Panc1 (cell line): ENCODE measurements at regions not wholly inside any gene's neighbourhood (a gene's known extent, or its start where the extent isn't known, plus 50 kb on each side); places are given as distances from the start of the nearest gene placed in this dataset.

Experiments
- ATAC-seq: fragments of 200-7000 bp; cut with Tn5 transposase; 2 replicates; pipeline ENCODE4 v1.9.1; 2020; ENCODE audit warnings: mild to moderate bottlenecking, moderate library complexity
- BruUV-seq: library from RNA; stranded (reverse); fragments of 400-500 nt; replicated peaks from 2 replicates; lab custom pipeline; 2021; lab: Mats Ljungman, UMichigan
- CTCF ChIA-PET: fragments of 300-600 bp; sonication (Branson Sonifier 250); formaldehyde crosslinking; loops from one replicate; lab custom pipeline; 2022; ENCODE audit warnings: antibody characterized with exemption; lab: Charles Lee
- POLR2A ChIA-PET: fragments of 300-600 bp; sonication (Branson Sonifier 250); formaldehyde crosslinking; loops from one replicate; lab custom pipeline; 2022; ENCODE audit warnings: antibody characterized with exemption; lab: Charles Lee
- DNase-seq: peaks from one replicate; pipeline ENCODE4 v3.0.0-alpha.2; 2010; ENCODE audit warnings: low read depth, low spot score
- H3K27ac ChIP-seq: 2 replicates; pipeline ENCODE4 v1.5.1; 2011; ENCODE audit warnings: mild to moderate bottlenecking, low read length, inconsistent platforms
- H3K27me3 ChIP-seq: fragments of 200-500 bp; sonication (Bioruptor generic); 2 replicates; pipeline ENCODE4 v1.6.0; 2014; ENCODE audit warnings: low read length, inconsistent platforms; ENCODE audit not compliant: control insufficient read depth, insufficient read depth
- H3K36me3 ChIP-seq: fragments of 200-500 bp; sonication (Bioruptor generic); 2 replicates; pipeline ENCODE4 v1.5.1; 2014; ENCODE audit warnings: inconsistent platforms, mild to moderate bottlenecking, low read length, moderate library complexity; ENCODE audit not compliant: control insufficient read depth, insufficient read depth
- H3K4me1 ChIP-seq: 2 replicates; pipeline ENCODE4 v1.5.1; 2011; ENCODE audit warnings: inconsistent platforms, mild to moderate bottlenecking, low read length, moderate library complexity; ENCODE audit not compliant: control insufficient read depth, insufficient read depth
- H3K4me3 ChIP-seq, 2 experiments: 2 replicates each; pipeline ENCODE4 v1.5.1; 2011 to 2012; ENCODE audit warnings: low read depth in 2 of 2, low read length in 2 of 2, mild to moderate bottlenecking in 2 of 2, inconsistent platforms in 1 of 2, moderate library complexity in 1 of 2
- H3K9me3 ChIP-seq: fragments of 200-500 bp; sonication (Bioruptor generic); 2 replicates; pipeline ENCODE4 v1.5.1; 2014; ENCODE audit warnings: low read depth, mild to moderate bottlenecking, inconsistent platforms, low read length, moderate library complexity; ENCODE audit not compliant: control insufficient read depth, insufficient read depth
- CTCF ChIP-seq: fragments of 450-650 bp; IDR thresholded peaks from 2 replicates; pipeline ENCODE4 v1.5.1; 2017; ENCODE audit warnings: mild to moderate bottlenecking
- POLR2AphosphoS5 ChIP-seq: IDR thresholded peaks from 2 replicates; pipeline ENCODE4 v1.6.1; 2012; ENCODE audit warnings: mild to moderate bottlenecking, low read depth, low read length, moderate library complexity
- SIN3A ChIP-seq: IDR thresholded peaks from 2 replicates; pipeline ENCODE4 v1.6.1; 2012; ENCODE audit warnings: low read depth, mild to moderate bottlenecking, low read length, moderate library complexity, borderline replicate concordance; ENCODE audit not compliant: insufficient read depth
- TCF7L2 ChIP-seq: IDR thresholded peaks from 2 replicates; pipeline ENCODE4 v1.6.1; 2011; ENCODE audit warnings: mild to moderate bottlenecking, low read depth, low read length, inconsistent platforms
- in situ Hi-C: cut with HindIII; loops from 2 replicates; pipeline ENCODE4 v1.10.0; 2016; ENCODE audit warnings: low sequenced_read_pairs, low pct_unique_long_range_greater_than_20kb
- intact Hi-C: fragments of 100-400 bp; cut with micrococcal nuclease; formaldehyde crosslinking; loops from one replicate; pipeline ENCODE4 v1.10.0; 2022; ENCODE audit not compliant: unreplicated experiment
- TF ChIP-seq, protein P1 (sequence below), 2 experiments: IDR thresholded peaks; 2 replicates each; pipeline ENCODE4 v1.6.1; 2011 to 2012; ENCODE audit warnings: low read depth in 2 of 2, control low read depth in 1 of 2, low read length in 1 of 2, mild to moderate bottlenecking in 1 of 2, moderate library complexity in 1 of 2; ENCODE audit not compliant: insufficient read depth in 1 of 2

DNA sequence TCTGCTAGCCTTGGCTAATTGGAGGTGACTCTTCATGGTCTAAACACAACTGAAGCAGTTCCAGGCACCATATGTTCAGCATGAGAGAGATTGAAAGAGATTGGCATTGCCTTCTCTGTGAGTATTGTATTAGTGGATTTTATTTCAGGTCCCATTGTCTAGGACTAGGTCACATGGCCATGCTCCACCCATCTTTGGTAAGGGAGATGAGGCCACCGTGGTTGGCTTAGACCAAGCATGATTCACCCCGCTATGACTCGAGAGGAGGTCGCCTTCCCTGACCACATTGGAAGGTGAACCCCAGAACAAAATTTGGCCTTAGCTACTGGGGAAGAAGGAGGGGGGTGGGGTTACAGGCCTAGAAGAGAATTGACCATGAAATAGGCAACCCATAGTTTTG is 109.9 kb upstream of the BCOR start:
- DNase-seq (no peak), ATAC-seq (no peak)
- no TSS peak for BruUV-seq

GRCh38 chrX:40205471-40205870 is 107.7 kb upstream of the BCOR start:
- in situ Hi-C loops: no loop called here
- intact Hi-C loops: no loop called here
- Histone ChIP-seq H3K9me3 (no peaks in the 10 kb centered on the region), H3K27me3 (no peaks in the 10 kb centered on the region), H3K36me3 (no peaks in the 10 kb centered on the region), H3K4me3 (no peak overlapping the region), H3K27ac (no peak overlapping the region), H3K4me1 (no peaks in the 10 kb centered on the region)
- CTCF ChIA-PET: no interaction called here
- POLR2A ChIA-PET: no interaction called here
- TF ChIP-seq POLR2AphosphoS5 (no peak), CTCF (no peak), SIN3A (no peak), TCF7L2 (no peak)
- TF ChIP-seq, protein P1, sequence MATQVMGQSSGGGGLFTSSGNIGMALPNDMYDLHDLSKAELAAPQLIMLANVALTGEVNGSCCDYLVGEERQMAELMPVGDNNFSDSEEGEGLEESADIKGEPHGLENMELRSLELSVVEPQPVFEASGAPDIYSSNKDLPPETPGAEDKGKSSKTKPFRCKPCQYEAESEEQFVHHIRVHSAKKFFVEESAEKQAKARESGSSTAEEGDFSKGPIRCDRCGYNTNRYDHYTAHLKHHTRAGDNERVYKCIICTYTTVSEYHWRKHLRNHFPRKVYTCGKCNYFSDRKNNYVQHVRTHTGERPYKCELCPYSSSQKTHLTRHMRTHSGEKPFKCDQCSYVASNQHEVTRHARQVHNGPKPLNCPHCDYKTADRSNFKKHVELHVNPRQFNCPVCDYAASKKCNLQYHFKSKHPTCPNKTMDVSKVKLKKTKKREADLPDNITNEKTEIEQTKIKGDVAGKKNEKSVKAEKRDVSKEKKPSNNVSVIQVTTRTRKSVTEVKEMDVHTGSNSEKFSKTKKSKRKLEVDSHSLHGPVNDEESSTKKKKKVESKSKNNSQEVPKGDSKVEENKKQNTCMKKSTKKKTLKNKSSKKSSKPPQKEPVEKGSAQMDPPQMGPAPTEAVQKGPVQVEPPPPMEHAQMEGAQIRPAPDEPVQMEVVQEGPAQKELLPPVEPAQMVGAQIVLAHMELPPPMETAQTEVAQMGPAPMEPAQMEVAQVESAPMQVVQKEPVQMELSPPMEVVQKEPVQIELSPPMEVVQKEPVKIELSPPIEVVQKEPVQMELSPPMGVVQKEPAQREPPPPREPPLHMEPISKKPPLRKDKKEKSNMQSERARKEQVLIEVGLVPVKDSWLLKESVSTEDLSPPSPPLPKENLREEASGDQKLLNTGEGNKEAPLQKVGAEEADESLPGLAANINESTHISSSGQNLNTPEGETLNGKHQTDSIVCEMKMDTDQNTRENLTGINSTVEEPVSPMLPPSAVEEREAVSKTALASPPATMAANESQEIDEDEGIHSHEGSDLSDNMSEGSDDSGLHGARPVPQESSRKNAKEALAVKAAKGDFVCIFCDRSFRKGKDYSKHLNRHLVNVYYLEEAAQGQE (IDR thresholded peaks at IDR 0.05; ENCODE audit: insufficient read depth in 1 of 2, low read depth in 2 of 2, low read length in 1 of 2): no peak
- no peak for DNase-seq
- no peak for ATAC-seq
- BruUV-seq: no TSS peak

More for the DNA sequence above, 109.9 kb upstream of the BCOR start:
- H3K4me3 ChIP-seq: no peak overlapping the region
- no peaks in the 10 kb centered on the region for H3K36me3 ChIP-seq
- ChIA-PET CTCF (no interaction called here), POLR2A (no interaction called here)
- TF ChIP-seq TCF7L2 (no peak), SIN3A (no peak), CTCF (no peak), POLR2AphosphoS5 (no peak)
- TF ChIP-seq, protein P1 (IDR thresholded peaks at IDR 0.05; ENCODE audit: insufficient read depth in 1 of 2, low read depth in 2 of 2, low read length in 1 of 2): no peak
- no peaks in the 10 kb centered on the region for H3K4me1 ChIP-seq
- in situ Hi-C loops: no loop called here
- no peaks in the 10 kb centered on the region for H3K9me3 ChIP-seq
- H3K27ac ChIP-seq: no peak overlapping the region
- H3K27me3 ChIP-seq: no peaks in the 10 kb centered on the region
- intact Hi-C loops: no loop called here
